ENCODE measurements at regions not wholly inside any gene's neighbourhood (a gene's known extent, or its start where the extent isn't known, plus 50 kb on each side); places are given as distances from the start of the nearest gene placed in this dataset.

DNA sequence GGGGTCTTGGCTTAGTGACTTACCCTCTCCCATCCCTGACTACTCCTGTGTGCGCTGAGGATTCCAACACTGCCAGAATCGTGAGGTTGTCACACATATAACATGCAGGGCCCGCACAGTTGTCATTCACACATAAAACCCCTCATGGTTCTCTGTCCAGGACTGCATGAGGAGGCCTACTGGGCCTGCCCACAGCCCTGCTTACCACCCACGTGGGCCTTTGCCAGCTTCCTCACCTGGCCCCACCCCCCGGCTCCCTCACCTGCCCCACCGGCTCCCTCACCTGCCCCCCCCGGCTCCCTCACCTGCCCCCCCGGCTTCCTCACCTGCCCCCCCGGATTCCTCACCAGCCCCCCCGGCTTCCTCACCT is 197.2 kb downstream of the TEX29 start:
- no peak for FAIRE-seq

- no peak for FAIRE-seq
Measured at GRCh38 chr13:111518161-111518792, 197.8 kb downstream of the TEX29 start.

- FAIRE-seq, result no peak
Measured at GRCh38 chr13:111519041-111519440, 198.6 kb downstream of the TEX29 start.

- no peak for FAIRE-seq
Measured at GRCh38 chr13:111519490-111520170, 199.2 kb downstream of the TEX29 start.

- FAIRE-seq, result no peak
Measured at GRCh38 chr13:111521030-111521429, 200.6 kb downstream of the TEX29 start.

- FAIRE-seq, result no peak
Measured at GRCh38 chr13:111521691-111522229, 201.3 kb downstream of the TEX29 start.

DNA sequence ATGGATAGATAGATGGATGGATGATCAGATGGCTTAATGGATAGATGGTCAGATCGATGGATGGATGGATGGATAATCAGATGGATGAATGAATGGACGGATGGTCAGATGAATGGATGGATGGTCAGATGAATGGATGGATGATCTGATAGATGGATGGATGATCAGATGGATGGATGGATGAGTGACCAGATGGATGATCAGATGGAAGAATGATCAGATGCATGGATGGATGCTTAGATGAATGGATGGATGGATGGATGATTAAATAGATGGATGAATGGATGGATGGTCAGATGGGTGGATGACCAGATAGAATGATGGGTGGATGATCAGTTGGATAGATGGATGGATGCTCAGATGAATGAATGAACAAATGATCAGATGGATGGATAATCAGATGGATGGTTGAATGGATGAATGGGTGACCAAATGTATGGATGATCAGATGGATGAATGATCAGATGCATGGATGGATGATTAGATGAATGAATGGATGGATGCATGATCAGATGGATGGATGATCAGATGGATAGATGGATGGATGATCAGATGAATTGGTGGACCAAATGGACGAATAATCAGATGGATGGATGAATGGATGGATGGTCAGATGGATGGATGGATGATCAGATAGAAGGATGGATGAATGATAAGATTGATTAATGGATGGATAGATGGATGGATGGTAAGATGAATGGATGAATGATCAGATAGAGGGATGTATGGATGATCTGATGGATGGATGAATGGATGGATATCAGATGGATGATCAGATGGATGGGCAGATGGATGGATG is 205.1 kb downstream of the TEX29 start:
- no peak for FAIRE-seq

GRCh38 chr13:111526922-111527321 is 206.5 kb downstream of the TEX29 start:
- FAIRE-seq, result no peak

GRCh38 chr13:111527614-111528229 is 207.3 kb downstream of the TEX29 start:
- FAIRE-seq, result no peak

- no peak for FAIRE-seq
Measured at GRCh38 chr13:111528513-111528912, 208.1 kb downstream of the TEX29 start.

DNA sequence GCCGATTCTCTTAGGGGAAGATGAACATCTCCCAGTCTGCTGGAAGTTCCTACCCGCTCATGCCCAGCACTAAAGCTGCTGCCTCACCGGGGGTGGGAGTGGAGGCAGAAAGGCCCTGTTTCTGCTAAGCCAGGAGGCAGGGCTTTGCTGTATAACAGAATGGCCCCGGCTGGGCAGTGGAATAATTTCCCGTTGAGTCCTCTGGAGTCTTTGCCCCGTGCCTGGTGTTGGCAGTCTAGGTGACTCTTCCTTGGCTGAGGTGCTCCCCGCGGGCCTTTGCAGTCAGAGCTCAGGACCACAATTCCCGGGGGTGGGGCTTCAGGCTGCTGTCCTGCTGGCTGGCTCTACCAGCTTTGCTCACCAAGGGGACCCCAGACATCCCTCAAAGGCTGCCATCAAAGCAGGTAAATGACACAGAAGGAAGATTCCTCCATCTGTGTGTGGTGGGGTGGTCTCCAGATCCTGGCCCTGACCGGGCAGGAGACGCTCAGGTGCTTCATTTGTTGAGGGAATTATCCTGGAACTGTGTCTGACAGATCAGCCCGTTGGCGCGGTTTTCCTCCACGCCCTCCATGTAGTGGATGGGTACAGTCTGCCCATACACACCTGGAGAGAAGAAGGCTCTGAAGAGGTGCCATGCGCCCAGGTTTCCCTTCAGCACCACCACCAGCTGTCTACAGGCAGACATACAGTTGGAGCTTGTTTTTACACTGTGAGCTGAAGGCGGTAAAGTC is 209.9 kb downstream of the TEX29 start:
- no peak for FAIRE-seq

DNA sequence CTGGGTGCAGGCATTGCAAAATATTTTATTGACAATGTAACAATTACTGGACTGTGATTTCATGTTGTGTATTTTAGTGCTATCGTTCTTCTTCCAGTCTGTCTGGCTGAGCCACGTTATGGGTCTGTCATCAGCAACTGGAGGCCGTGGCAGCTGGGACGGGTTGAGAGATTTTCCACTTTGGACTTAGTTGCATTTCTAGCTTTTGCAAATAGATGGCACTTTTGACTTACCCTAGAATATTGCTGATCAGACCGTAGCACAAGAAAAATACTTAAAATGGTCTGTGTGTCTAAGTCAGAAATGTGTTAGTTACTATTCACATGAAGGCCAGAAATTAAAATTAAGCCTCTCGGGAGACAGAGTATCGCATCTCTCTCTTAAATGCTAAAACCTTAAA is 211.1 kb downstream of the TEX29 start:
- FAIRE-seq, result no peak

DNA sequence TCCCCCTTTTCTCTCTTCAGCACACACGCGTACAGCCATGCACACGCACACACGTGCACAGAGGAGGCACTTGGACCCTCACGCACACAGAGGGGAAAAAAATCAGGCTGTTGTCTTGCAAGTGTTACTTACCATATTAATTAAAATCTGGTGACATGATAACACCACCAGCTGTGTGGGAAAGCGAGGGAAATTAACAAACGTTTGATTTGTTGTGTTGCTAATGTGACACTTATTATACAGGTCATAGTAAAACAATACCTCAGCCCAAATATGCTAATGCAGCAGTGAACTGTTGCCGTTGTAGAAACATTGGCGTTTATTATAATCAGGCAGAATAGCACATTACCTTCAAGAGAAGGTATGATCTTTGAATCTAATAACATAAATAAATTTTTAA is 211.7 kb downstream of the TEX29 start:
- FAIRE-seq, result no peak

DNA sequence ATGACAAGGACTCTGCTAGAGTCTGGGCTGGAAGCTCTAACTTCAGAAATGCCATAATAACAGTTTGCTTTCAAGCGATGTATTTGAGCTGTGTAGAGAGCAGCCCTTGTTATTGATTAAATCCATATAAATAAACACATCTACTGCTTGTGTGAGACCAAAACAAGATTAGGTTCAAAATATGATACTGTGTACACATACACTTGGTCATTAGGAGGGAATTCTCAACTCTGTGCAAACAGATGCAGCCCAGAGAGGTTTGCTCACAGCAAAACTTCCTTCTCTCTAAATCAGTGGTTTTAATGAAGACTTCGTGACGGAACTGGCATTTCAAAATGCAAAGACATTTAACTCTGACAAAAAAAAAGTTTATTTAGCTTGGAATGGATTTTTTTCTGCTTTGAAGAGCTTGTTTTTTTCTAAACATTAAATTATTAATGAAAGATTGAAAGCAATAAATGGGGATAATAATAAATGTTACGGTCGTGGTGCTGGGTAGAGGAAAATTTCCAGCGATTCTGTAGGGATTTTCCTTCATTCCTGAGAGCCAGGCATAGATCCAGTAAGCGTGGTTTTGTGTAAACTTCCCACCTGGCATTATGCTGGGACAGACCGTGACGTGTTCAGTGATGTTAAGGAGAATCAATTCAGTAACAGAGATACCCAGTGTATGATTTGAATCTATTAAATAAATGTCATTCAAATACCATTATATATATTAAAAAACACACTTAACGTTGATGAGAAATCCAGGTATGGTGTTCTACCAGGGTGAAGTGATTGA is 213.7 kb downstream of the TEX29 start:
- FAIRE-seq, result no peak

DNA sequence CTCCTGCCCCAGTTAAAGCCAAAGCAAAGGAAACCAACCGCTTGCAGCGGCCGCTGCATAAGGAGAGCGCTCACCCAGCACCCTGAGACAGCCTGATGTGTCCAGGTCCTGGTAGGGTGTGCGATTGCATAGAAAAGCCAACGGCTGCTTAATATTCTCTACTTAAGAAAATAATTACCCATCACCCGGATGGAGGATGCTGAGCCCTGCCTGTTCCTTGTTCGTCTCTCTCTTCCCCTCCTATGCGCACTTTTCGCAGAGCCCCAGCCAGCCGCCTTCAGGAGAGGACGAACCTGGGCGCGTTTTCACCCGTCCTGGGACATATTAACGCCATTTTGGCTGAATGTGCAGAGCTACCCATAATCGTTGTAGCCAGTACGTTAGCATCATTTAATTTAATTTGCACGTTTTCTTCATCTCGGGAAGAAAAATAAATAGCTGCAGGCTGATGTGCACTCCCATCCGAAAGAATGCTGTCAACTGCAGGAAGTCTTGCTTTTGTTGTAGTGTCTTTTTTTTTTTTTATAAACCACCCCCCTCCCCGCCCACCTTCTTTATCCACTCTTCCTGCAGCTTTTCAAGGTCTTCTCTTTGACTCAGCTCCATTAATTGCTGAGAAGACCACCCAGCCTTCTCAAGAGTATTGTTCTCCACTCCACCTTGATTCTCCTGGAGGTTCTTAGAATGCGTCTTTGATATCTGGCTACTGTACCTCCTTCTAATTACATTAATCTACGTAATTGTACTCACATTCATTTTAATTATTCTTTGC is 214.5 kb downstream of the TEX29 start:
- no peak for FAIRE-seq

DNA sequence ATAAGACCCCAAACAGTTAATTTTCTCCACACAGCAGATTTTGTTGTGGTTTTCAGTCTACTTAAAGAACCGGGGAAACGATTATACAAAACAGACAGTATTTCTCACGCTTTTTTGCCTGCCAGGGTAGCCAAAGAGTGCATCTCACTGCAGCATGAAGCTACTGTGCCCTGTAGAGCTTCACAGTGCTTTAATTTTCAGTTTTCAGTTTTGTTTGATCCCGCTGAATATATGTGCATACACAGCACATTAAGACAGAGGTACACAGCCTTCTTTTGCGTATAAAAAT is 215.0 kb downstream of the TEX29 start:
- FAIRE-seq, result no peak

DNA sequence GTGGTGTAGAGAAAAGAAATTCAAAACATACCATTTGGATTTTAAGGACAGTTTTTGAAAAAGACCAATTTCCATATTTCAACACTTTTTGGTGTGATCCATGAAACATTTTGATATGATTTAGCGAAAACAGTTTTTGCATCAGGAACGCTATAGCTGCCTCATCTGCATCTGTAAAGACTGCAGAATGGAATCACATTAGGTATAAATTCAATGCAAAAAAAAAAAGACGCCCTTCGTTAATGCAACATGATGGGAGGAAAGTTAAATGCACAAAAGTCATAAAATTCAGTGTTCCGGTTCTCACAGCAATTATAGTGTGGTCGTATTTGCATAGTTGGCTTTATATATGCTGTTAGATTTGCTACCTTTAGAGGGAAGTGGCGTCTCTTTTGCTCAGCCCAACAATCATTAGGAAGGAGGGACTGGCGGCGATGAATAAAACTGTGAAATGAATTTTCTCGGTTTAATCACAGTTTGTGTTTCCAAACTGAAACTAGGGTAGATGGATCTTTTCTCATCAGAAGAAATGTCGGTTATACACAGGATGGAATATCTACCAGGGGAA is 215.7 kb downstream of the TEX29 start:
- FAIRE-seq, result no peak

DNA sequence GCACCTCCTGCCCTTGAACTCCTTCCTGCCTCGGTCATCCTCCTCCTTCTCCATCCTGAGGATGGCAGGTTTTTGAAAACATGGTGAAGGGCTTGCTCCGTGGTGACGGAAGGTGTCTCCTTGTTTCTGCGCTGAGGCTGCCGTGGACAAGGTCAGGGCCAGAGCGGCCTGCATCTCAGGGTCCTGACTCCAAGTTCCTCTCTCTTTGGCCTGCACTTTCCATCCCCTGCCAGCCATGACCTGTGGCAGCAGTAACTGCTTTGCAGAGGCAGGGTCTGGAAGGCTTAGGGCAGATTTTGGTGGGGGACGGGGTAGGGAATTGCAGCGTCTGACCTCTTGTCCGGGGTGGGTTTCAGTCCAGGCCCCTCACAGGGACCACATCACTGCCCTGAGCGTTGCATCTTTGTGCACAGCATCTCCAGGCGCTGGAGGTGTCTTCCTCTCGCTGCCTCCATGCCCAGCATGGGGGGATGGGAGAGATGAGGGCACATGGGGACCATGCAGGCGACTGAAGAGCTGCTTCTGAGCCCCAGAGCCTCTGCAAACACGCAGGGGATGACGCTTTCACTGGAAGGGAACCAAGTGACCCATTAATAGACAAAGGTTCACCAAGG is 216.8 kb downstream of the TEX29 start:
- FAIRE-seq, result no peak

GRCh38 chr13:111537843-111538499 is 217.5 kb downstream of the TEX29 start:
- no peak for FAIRE-seq

- FAIRE-seq, result no peak
Measured at GRCh38 chr13:111539252-111539651, 218.8 kb downstream of the TEX29 start.
